Type B pancreatic cell (in vitro differentiated cells): ENCODE measurements at regions not wholly inside any gene's neighbourhood (a gene's known extent, or its start where the extent isn't known, plus 50 kb on each side); places are given as distances from the start of the nearest gene placed in this dataset.

ENCODE experiments used
- DNase-seq: peaks from one replicate; pipeline ENCODE4 v3.0.0; 2021; ENCODE audit warnings: mixed read lengths; ENCODE audit not compliant: unreplicated experiment; ENCODE audit errors: extremely low spot score
- H3K27ac Mint-ChIP-seq: 2 replicates; pipeline ENCODE4 v1.8.0; 2021; ENCODE audit warnings: mild to moderate bottlenecking, mixed read lengths
- H3K27me3 Mint-ChIP-seq: 2 replicates; pipeline ENCODE4 v1.8.0; 2021; ENCODE audit warnings: mixed read lengths
- H3K36me3 Mint-ChIP-seq: 2 replicates; pipeline ENCODE4 v1.8.0; 2021; ENCODE audit warnings: mixed read lengths
- H3K4me1 Mint-ChIP-seq: one replicate; pipeline ENCODE4 v1.8.0; 2021; ENCODE audit warnings: mixed read lengths; ENCODE audit not compliant: unreplicated experiment
- H3K4me3 Mint-ChIP-seq: 2 replicates; pipeline ENCODE4 v1.8.0; 2021; ENCODE audit warnings: mild to moderate bottlenecking, mixed read lengths
- H3K9me3 Mint-ChIP-seq: 2 replicates; pipeline ENCODE4 v1.8.0; 2021; ENCODE audit warnings: mixed read lengths
- TF ChIP-seq, protein P1 (sequence below): fragments of 200-600 bp; sonication (generic); conservative IDR thresholded peaks from 2 replicates; pipeline ENCODE4 v1.5.0; 2021; ENCODE audit warnings: antibody characterized with exemption, mild to moderate bottlenecking

DNA sequence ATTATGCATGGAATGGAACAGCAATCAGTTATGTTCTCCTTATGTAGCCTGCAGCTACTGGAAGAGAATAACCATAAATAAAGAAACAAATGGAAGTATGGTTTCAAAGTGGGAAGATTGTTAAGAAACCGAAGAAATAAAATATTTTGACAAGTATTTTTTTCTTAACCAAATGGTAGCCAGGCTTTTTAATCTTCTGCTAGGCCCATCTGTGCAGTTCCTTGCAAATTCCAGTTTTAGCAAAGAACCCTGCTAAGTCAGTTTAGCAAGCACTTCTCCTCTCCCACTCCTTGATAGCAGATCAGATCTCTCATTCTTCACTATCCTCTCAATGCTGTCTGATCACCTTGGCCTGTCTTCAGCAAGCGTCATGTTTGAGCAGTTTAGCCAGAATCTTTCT, 111.1 kb upstream of the PRDM9 start:
- Mint-ChIP-seq H3K4me3 (no peak overlapping the region), H3K9me3 (peaks cover 5% of the 10 kb centered on the region), H3K27ac (no peak overlapping the region), H3K36me3 (no peaks in the 10 kb centered on the region), H3K27me3 (no peaks in the 10 kb centered on the region), H3K4me1 (no peaks in the 10 kb centered on the region)
- DNase-seq, result no peak
- TF ChIP-seq, protein P1, sequence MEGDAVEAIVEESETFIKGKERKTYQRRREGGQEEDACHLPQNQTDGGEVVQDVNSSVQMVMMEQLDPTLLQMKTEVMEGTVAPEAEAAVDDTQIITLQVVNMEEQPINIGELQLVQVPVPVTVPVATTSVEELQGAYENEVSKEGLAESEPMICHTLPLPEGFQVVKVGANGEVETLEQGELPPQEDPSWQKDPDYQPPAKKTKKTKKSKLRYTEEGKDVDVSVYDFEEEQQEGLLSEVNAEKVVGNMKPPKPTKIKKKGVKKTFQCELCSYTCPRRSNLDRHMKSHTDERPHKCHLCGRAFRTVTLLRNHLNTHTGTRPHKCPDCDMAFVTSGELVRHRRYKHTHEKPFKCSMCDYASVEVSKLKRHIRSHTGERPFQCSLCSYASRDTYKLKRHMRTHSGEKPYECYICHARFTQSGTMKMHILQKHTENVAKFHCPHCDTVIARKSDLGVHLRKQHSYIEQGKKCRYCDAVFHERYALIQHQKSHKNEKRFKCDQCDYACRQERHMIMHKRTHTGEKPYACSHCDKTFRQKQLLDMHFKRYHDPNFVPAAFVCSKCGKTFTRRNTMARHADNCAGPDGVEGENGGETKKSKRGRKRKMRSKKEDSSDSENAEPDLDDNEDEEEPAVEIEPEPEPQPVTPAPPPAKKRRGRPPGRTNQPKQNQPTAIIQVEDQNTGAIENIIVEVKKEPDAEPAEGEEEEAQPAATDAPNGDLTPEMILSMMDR, result no peak

DNA sequence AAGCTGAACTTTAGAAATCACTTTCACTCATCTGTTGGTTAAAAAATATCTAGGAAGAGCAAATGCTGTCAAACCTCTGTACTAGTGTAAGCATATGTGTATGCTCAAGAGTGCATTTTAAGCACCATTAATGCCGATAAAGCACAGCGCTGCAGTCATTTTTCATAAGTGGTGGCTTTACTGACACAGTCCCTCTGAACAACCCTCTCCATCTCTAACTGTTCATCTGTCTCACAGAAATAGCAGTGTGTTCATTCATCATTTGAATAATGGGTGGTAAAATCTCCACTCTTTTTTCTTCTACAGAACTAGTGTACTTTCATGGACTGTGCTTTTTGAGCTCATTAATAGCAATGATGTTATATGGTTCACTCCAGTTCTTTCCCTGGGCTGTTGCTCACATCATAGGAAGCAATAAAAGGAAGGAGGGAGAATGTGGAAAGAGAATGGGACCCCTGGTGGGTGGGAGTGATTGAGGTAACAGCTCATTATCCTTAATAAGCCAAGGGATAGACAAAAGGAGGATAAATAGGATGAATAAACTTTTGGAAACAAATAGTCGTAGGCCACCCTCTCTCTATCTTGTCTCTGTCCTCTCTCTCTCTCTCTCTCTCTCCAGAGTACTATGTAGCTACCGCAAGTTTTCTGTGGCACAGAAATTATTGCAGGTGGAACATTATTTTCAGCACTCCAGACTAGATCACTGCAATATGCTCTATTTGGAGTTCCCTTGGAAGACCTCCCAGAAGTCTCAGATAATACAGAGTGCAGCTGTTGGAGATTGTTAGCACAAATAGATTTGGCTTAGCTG, 117.9 kb upstream of the PRDM9 start:
- H3K27ac Mint-ChIP-seq, result no peak overlapping the region
- no peak for DNase-seq

DNA sequence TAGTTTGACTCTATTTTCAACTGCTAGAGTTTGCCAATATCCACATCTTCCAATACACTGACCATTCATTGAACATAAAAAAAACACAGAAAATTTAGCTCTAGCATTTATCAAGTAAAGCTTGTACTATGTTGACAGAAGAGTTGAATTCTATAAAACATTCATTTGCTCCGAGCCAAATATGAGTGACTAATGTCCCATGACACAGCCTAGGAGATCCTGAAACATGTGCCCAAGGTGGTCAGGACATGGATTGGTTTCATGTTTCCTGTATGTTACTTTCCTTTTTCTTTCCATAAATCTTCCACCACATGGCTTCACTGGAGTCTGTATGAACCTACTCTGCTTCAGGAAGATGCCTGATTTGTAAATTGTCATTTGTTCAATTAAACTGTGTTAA, 122.4 kb upstream of the PRDM9 start:
- Mint-ChIP-seq H3K27me3 (no peaks in the 10 kb centered on the region), H3K27ac (no peak overlapping the region), H3K4me1 (no peaks in the 10 kb centered on the region), H3K36me3 (no peaks in the 10 kb centered on the region), H3K4me3 (no peak overlapping the region), H3K9me3 (no peaks in the 10 kb centered on the region)
- no peak for DNase-seq
- TF ChIP-seq, protein P1, result no peak

More for the DNA sequence above, 117.9 kb upstream of the PRDM9 start:
- H3K36me3 Mint-ChIP-seq, result no peaks in the 10 kb centered on the region
- no peak overlapping the region for H3K4me3 Mint-ChIP-seq
- no peaks in the 10 kb centered on the region for H3K4me1 Mint-ChIP-seq
- TF ChIP-seq, protein P1, result no peak
- H3K27me3 Mint-ChIP-seq, result no peaks in the 10 kb centered on the region
- H3K9me3 Mint-ChIP-seq, result peaks cover 4% of the 10 kb centered on the region

DNA sequence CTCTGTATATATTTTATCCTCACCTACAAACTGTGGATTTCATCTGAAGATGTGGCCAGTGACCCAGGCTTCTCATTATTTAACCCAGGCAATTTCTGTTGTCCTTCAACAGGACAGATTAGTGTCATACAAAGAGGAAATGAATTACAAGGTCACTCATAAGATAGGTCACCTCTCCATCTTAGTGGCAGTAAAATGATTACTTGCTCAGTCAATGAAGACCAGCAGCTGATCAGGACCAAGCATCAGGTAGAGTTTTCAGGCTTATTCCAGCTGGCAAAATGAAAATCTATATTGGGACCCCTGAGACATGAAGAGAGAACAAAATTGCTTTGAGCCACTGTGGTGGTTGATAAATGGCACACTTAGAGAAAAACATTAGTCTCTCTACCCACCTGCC, 135.2 kb upstream of the PRDM9 start:
- no peaks in the 10 kb centered on the region for H3K4me1 Mint-ChIP-seq
- H3K4me3 Mint-ChIP-seq, result no peak overlapping the region
- no peak for DNase-seq
- no peaks in the 10 kb centered on the region for H3K36me3 Mint-ChIP-seq
- TF ChIP-seq, protein P1, result no peak
- no peaks in the 10 kb centered on the region for H3K27me3 Mint-ChIP-seq
- H3K27ac Mint-ChIP-seq, result no peak overlapping the region
- H3K9me3 Mint-ChIP-seq, result no peaks in the 10 kb centered on the region

DNA sequence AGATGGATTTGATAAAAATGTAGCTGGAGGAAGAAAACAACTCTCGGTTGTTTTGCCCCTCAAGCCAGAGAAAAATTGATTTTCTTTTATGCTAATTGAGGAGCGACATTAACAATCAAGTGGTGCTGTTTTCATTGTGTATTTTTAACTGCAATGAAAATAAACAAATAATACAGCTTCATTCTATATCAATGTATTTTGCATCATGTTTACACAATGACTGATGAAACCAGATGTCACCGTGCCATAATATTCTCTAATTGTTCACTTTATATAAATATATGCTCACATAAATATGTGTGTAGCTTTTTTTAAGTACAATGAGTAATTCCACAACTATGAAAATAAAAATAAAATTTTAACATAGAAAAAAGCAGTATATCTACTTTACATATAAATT, 139.0 kb upstream of the PRDM9 start:
- H3K9me3 Mint-ChIP-seq, result no peaks in the 10 kb centered on the region
- H3K4me1 Mint-ChIP-seq, result no peaks in the 10 kb centered on the region
- no peak for DNase-seq
- no peaks in the 10 kb centered on the region for H3K36me3 Mint-ChIP-seq
- TF ChIP-seq, protein P1, result no peak
- no peaks in the 10 kb centered on the region for H3K27me3 Mint-ChIP-seq
- H3K4me3 Mint-ChIP-seq, result no peak overlapping the region
- no peak overlapping the region for H3K27ac Mint-ChIP-seq
